ENCODE measurements at regions not wholly inside any gene's neighbourhood (a gene's known extent, or its start where the extent isn't known, plus 50 kb on each side); places are given as distances from the start of the nearest gene placed in this dataset.

DNA sequence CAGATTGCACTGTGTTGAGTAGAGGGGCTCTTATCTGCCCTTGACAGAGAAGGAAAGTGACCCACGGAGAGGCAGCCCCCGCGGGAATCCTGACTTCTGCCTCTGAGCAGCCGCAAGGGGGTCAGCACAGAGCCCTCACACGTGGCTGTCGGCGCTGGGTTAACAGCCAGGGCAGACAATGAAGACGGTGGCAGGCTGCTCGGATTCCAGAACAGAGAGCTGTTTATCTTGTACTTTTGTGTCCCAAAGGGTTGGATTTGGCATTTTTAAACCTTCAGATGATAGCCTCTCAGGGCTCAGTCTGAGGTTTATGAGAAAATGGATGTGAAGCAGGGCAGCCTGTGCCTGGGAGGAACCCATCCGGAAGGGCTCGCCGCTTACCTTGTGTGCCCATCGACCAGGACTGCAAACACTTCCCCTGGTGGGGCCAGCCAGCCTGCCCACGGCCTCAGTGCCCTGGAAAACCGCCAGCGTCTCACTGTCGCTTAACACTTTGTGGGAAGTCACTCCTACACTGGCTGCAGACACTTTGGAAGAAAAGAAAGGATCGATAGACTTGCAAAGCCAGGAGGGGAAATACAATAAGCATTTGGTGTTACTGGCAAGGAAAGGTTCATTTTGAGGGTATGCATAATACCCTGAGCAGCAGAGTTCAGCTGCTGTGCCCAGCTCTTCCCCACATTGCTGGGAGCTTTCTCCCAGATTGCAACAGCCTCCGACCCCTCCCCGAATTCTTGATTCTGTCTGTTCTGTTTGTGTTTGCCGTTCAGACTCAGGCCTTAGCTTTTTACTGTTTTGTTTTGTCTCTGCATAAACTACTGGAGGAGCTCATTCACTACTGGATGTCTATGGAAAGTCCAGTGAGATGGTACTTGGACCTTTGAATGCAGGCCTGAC, 325.3 kb upstream of the MYT1L start:
- Histone ChIP-seq H3K9me3 (no peaks in the 10 kb centered on the region), H3K36me3 (no peaks in the 10 kb centered on the region), H3K27me3 (no peaks in the 10 kb centered on the region), H3K4me3 (no peak overlapping the region), H3K4me1 (ENCODE audit: insufficient read depth) (peaks cover 3% of the 10 kb centered on the region), H3K27ac (no peak overlapping the region)
- WGBS, 3 donors: 6 to 8% (median 7%) methylated on average over 21 of the region's 21 CpGs
- TF ChIP-seq, protein P1, sequence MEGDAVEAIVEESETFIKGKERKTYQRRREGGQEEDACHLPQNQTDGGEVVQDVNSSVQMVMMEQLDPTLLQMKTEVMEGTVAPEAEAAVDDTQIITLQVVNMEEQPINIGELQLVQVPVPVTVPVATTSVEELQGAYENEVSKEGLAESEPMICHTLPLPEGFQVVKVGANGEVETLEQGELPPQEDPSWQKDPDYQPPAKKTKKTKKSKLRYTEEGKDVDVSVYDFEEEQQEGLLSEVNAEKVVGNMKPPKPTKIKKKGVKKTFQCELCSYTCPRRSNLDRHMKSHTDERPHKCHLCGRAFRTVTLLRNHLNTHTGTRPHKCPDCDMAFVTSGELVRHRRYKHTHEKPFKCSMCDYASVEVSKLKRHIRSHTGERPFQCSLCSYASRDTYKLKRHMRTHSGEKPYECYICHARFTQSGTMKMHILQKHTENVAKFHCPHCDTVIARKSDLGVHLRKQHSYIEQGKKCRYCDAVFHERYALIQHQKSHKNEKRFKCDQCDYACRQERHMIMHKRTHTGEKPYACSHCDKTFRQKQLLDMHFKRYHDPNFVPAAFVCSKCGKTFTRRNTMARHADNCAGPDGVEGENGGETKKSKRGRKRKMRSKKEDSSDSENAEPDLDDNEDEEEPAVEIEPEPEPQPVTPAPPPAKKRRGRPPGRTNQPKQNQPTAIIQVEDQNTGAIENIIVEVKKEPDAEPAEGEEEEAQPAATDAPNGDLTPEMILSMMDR (IDR thresholded peaks at IDR 0.05): no peak
- TF ChIP-seq EP300 (IDR thresholded peaks at IDR 0.05) (no peak), POLR2A (IDR thresholded peaks at IDR 0.05) (no peak)
- intact Hi-C loops (cut with DNase I): no loop called here
- DNase-seq: no peak

DNA sequence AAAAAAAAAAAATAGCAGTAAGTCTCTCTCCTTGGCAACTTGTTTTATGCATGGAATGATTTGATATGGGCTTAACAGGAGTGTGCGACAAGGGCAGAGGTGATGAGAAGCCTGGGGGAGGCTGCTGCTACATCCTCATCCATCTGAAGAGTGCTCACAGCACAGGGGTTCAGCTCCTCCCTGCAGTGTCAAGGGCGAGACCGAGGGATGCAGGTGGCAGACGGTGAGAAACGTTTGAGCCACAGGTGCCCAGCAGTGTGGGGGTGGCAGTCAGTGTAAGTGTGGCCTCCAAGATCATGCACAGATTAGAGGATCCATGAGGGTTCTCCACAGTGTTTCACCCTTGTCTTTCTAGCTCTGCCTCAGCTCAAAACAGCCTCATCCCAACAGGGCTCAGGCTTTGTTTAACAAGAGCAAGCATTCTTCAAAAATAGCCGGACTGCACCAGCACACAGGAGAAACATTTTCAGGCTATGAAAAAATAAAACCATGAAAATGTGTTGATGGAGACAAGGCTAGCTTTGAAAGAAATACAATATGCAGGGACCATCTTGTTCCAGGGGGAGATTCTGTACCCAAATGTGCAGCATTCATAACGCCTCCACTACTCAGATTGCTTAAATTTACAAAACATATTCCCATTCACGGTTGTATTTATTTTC, 324.5 kb upstream of the MYT1L start:
- intact Hi-C loops (cut with DNase I): no loop called here
- Histone ChIP-seq H3K4me1 (ENCODE audit: insufficient read depth) (peaks cover 3% of the 10 kb centered on the region), H3K9me3 (no peaks in the 10 kb centered on the region), H3K27me3 (no peaks in the 10 kb centered on the region), H3K36me3 (no peaks in the 10 kb centered on the region), H3K27ac (no peak overlapping the region), H3K4me3 (no peak overlapping the region)
- DNase-seq: no peak
- 22 to 38% (median 27%) methylated on average over 8 of the region's 8 CpGs for WGBS, 3 donors
- TF ChIP-seq, protein P1 (IDR thresholded peaks at IDR 0.05): no peak
- no peak for TF ChIP-seq EP300 (IDR thresholded peaks at IDR 0.05)
- TF ChIP-seq POLR2A (IDR thresholded peaks at IDR 0.05): no peak

DNA sequence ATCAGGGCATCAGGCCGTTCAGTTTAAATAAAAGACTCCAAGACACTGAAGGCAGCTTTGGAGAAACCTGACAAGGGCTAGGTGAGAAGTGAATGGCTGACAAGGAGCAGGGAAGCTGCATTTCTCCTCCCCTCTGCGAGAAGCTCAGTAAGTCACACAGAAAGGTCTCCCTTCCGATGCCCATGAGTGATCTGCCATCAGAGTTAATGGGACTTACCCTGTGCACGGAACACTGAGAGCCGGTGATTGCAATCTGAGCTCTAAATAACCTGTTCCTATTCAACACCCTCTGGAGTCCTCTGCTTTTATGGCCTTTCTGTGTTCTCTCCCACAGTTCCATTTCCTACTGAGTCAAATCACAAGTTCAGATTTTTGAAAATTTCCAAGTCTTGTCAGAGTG, 322.2 kb upstream of the MYT1L start:
- H3K9me3 ChIP-seq: no peaks in the 10 kb centered on the region
- H3K27ac ChIP-seq: no peak overlapping the region
- DNase-seq: no peak
- H3K4me1 ChIP-seq (ENCODE audit: insufficient read depth): peaks cover 3% of the 10 kb centered on the region
- WGBS, 3 donors: 78 to 84% (median 80%) methylated on average over 5 of the region's 5 CpGs
- intact Hi-C loops (cut with DNase I): no loop called here
- no peaks in the 10 kb centered on the region for H3K27me3 ChIP-seq
- TF ChIP-seq EP300 (IDR thresholded peaks at IDR 0.05) (no peak), POLR2A (IDR thresholded peaks at IDR 0.05) (no peak)
- TF ChIP-seq, protein P1 (IDR thresholded peaks at IDR 0.05): no peak
- H3K4me3 ChIP-seq: no peak overlapping the region
- H3K36me3 ChIP-seq: no peaks in the 10 kb centered on the region

DNA sequence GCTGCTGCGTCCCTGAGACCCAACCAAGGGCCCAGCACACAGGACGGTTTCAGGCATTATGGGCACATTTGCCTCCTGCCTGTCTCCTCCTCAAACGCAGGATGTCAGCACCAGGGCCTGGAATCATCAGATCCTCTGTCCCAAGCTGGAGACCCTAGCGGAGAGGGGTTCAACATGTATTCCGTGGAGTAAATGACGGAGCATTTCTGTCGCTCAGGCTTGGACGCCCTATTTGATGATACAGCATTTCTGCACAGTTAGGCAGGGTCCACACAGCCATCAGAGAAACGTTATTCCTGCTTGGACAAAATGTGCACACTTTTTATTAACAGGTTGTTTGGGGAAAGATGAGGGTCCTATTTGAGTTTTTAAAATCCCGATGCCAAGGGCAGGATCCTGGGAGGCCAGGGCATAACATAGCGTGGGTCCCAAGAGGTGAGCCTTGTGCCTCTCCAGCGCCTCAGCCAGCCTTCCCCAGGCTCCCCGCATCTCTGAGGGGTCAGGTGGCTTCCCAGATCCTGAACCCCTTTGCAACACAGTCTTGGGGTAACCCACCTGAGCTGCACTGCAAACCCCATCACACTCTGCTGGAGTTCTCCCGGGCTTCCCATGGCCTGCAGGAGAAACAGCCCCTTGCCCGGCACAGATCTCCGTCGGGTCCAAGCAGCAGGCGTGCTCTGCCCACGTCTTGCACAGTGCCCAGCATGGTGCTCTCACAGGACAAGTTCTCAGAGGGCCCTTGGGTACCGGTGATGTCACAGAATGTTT, 319.7 kb upstream of the MYT1L start:
- TF ChIP-seq, protein P1 (IDR thresholded peaks at IDR 0.05): no peak
- no peak for TF ChIP-seq EP300 (IDR thresholded peaks at IDR 0.05)
- no peak for TF ChIP-seq POLR2A (IDR thresholded peaks at IDR 0.05)
- H3K27me3 ChIP-seq: no peaks in the 10 kb centered on the region
- no peak overlapping the region for H3K27ac ChIP-seq

More for the DNA sequence above, 319.7 kb upstream of the MYT1L start:
- no peaks in the 10 kb centered on the region for H3K36me3 ChIP-seq
- H3K4me1 ChIP-seq (ENCODE audit: insufficient read depth): no peaks in the 10 kb centered on the region
- no peak for DNase-seq
- no peak overlapping the region for H3K4me3 ChIP-seq
- intact Hi-C loops (cut with DNase I): no loop called here
- H3K9me3 ChIP-seq: no peaks in the 10 kb centered on the region
- 86 to 92% (median 89%) methylated on average over 20 of the region's 20 CpGs for WGBS, 3 donors
